ENCODE measurements at regions not wholly inside any gene's neighbourhood (a gene's known extent, or its start where the extent isn't known, plus 50 kb on each side); places are given as distances from the start of the nearest gene placed in this dataset.

GRCh38 chr7:9782275-9782674, 1191.4 kb upstream of the PHF14 start:
- no peaks in the 10 kb centered on the region for H4K20me1 ChIP-seq (ENCODE audit: insufficient read depth, low read length)
- no peak overlapping the region for H3K9ac ChIP-seq (ENCODE audit: low read length)
- H3K4me3 ChIP-seq (ENCODE audit: low read length) = no peak overlapping the region
- TF ChIP-seq CTCF (IDR thresholded peaks at IDR 0.05; ENCODE audit: low read length) (no peak), EZH2 (optimal IDR thresholded peaks at IDR 0.05; ENCODE audit: low read depth, low read length) (no peak), EZH2phosphoT487 (IDR thresholded peaks at IDR 0.05; ENCODE audit: low read length) (no peak)
- no peak overlapping the region for H3K4me2 ChIP-seq (ENCODE audit: low read depth, low read length)
- H3K4me1 ChIP-seq (ENCODE audit: low read length) = no peaks in the 10 kb centered on the region
- no peaks in the 10 kb centered on the region for H3K27me3 ChIP-seq (replicated peaks; ENCODE audit: insufficient read depth, low read length)
- no peak for DNase-seq
- H3K9me2 ChIP-seq (replicated peaks; ENCODE audit: insufficient read depth, low read length) = no peaks in the 10 kb centered on the region
- H3F3A ChIP-seq (ENCODE audit: insufficient read depth, low read length) = no peaks in the 10 kb centered on the region
- H3K79me2 ChIP-seq (ENCODE audit: low read length) = no peaks in the 10 kb centered on the region
- no peaks in the 10 kb centered on the region for H3K9me3 ChIP-seq (replicated peaks; ENCODE audit: insufficient read depth, low read length)
- no peak overlapping the region for H2AFZ ChIP-seq (ENCODE audit: low read length)
- H3K36me3 ChIP-seq (replicated peaks; ENCODE audit: insufficient read depth, low read length) = no peaks in the 10 kb centered on the region
- no peak overlapping the region for H3K27ac ChIP-seq (ENCODE audit: low read length)

GRCh38 chr7:9785211-9785610, 1188.5 kb upstream of the PHF14 start:
- Histone ChIP-seq H3K4me1 (ENCODE audit: low read length) (no peaks in the 10 kb centered on the region), H3K4me2 (ENCODE audit: low read depth, low read length) (no peak overlapping the region), H2AFZ (ENCODE audit: low read length) (no peak overlapping the region), H3K9me2 (replicated peaks; ENCODE audit: insufficient read depth, low read length) (no peaks in the 10 kb centered on the region), H3F3A (ENCODE audit: insufficient read depth, low read length) (no peaks in the 10 kb centered on the region), H3K9me3 (replicated peaks; ENCODE audit: insufficient read depth, low read length) (no peaks in the 10 kb centered on the region), H3K27me3 (replicated peaks; ENCODE audit: insufficient read depth, low read length) (no peaks in the 10 kb centered on the region), H3K27ac (ENCODE audit: low read length) (no peak overlapping the region), H3K4me3 (ENCODE audit: low read length) (no peak overlapping the region), H4K20me1 (ENCODE audit: insufficient read depth, low read length) (no peaks in the 10 kb centered on the region), H3K79me2 (ENCODE audit: low read length) (no peaks in the 10 kb centered on the region), H3K9ac (ENCODE audit: low read length) (no peak overlapping the region), H3K36me3 (replicated peaks; ENCODE audit: insufficient read depth, low read length) (no peaks in the 10 kb centered on the region)
- TF ChIP-seq CTCF (IDR thresholded peaks at IDR 0.05; ENCODE audit: low read length) (no peak), EZH2 (optimal IDR thresholded peaks at IDR 0.05; ENCODE audit: low read depth, low read length) (no peak), EZH2phosphoT487 (IDR thresholded peaks at IDR 0.05; ENCODE audit: low read length) (no peak)
- no peak for DNase-seq

GRCh38 chr7:9796241-9796640, 1177.4 kb upstream of the PHF14 start:
- Histone ChIP-seq H3K27ac (ENCODE audit: low read length) (no peak overlapping the region), H3K79me2 (ENCODE audit: low read length) (no peaks in the 10 kb centered on the region), H3F3A (ENCODE audit: insufficient read depth, low read length) (no peaks in the 10 kb centered on the region), H3K9me2 (replicated peaks; ENCODE audit: insufficient read depth, low read length) (no peaks in the 10 kb centered on the region), H3K9ac (ENCODE audit: low read length) (no peak overlapping the region), H3K4me2 (ENCODE audit: low read depth, low read length) (no peak overlapping the region), H3K4me3 (ENCODE audit: low read length) (no peak overlapping the region), H2AFZ (ENCODE audit: low read length) (no peak overlapping the region), H3K36me3 (replicated peaks; ENCODE audit: insufficient read depth, low read length) (no peaks in the 10 kb centered on the region), H3K27me3 (replicated peaks; ENCODE audit: insufficient read depth, low read length) (no peaks in the 10 kb centered on the region), H4K20me1 (ENCODE audit: insufficient read depth, low read length) (no peaks in the 10 kb centered on the region), H3K9me3 (replicated peaks; ENCODE audit: insufficient read depth, low read length) (no peaks in the 10 kb centered on the region), H3K4me1 (ENCODE audit: low read length) (peaks cover 6% of the 10 kb centered on the region)
- DNase-seq = no peak
- TF ChIP-seq EZH2phosphoT487 (IDR thresholded peaks at IDR 0.05; ENCODE audit: low read length) = no peak

GRCh38 chr7:9822458-9823290, 1151.0 kb upstream of the PHF14 start:
- H2AFZ ChIP-seq (ENCODE audit: low read length) = no peak overlapping the region
- no peaks in the 10 kb centered on the region for H3K27me3 ChIP-seq (replicated peaks; ENCODE audit: insufficient read depth, low read length)
- no peak for DNase-seq
- no peak overlapping the region for H3K27ac ChIP-seq (ENCODE audit: low read length)
- no peaks in the 10 kb centered on the region for H3K79me2 ChIP-seq (ENCODE audit: low read length)
- no peaks in the 10 kb centered on the region for H3K36me3 ChIP-seq (replicated peaks; ENCODE audit: insufficient read depth, low read length)
- TF ChIP-seq EZH2 (optimal IDR thresholded peaks at IDR 0.05; ENCODE audit: low read depth, low read length) (no peak), CTCF (IDR thresholded peaks at IDR 0.05; ENCODE audit: low read length) (no peak), EZH2phosphoT487 (IDR thresholded peaks at IDR 0.05; ENCODE audit: low read length) (no peak)
- H3K4me3 ChIP-seq (ENCODE audit: low read length) = no peak overlapping the region
- H3K9me2 ChIP-seq (replicated peaks; ENCODE audit: insufficient read depth, low read length) = no peaks in the 10 kb centered on the region
- H3K4me1 ChIP-seq (ENCODE audit: low read length) = no peaks in the 10 kb centered on the region
- no peak overlapping the region for H3K4me2 ChIP-seq (ENCODE audit: low read depth, low read length)
- no peaks in the 10 kb centered on the region for H3F3A ChIP-seq (ENCODE audit: insufficient read depth, low read length)
- H3K9me3 ChIP-seq (replicated peaks; ENCODE audit: insufficient read depth, low read length) = no peaks in the 10 kb centered on the region
- no peaks in the 10 kb centered on the region for H4K20me1 ChIP-seq (ENCODE audit: insufficient read depth, low read length)
- H3K9ac ChIP-seq (ENCODE audit: low read length) = no peak overlapping the region

Measured in MM.1S (cell line).